ENCODE measurements at regions not wholly inside any gene's neighbourhood (a gene's known extent, or its start where the extent isn't known, plus 50 kb on each side); places are given as distances from the start of the nearest gene placed in this dataset.

- 88% methylated on average over 3 of the region's 3 CpGs; no CpG with 5 or more reads in 1 of the 2 experiments for WGBS, 2 experiments (ENCODE audit: extremely low coverage in 1 of 2, insufficient coverage in 1 of 2, insufficient read length in 1 of 2, insufficient replicate concordance in 2 of 2, low coverage in 1 of 2, low lambda C conversion rate in 2 of 2, missing lambda C conversion rate in 1 of 2)
- Histone ChIP-seq H3K9ac (replicated peaks in 1 of 4; ENCODE audit: extremely low read depth in 1 of 4, low read depth in 3 of 4, low read length in 3 of 4) (no peak overlapping the region), H4K5ac (ENCODE audit: insufficient read length, low read depth, low read length) (no peak overlapping the region), H3K4me1 (replicated peaks in 1 of 4; ENCODE audit: control insufficient read depth in 3 of 4, insufficient read depth in 4 of 4, low read length in 3 of 4) (no peaks in the 10 kb centered on the region), H4K91ac (replicated peaks; ENCODE audit: insufficient read length, low read length) (no peak overlapping the region), H3K27ac (ENCODE audit: low read depth, low read length) (no peak overlapping the region), H3K18ac (ENCODE audit: extremely low read depth, low read length) (no peak overlapping the region), H3K23ac (ENCODE audit: insufficient read length) (no peak overlapping the region), H3K9me3 (ENCODE audit: insufficient read depth in 2 of 2, low read depth in 1 of 2, low read length in 1 of 2) (peaks cover 0 to 2% of the 10 kb centered on the region in 2 experiments; a peak in 2 of 4 replicates), H3K4me3 (ENCODE audit: extremely low read depth in 1 of 4, insufficient read depth in 2 of 4, low read depth in 3 of 4, low read length in 4 of 4) (no peak overlapping the region), H3K14ac (ENCODE audit: insufficient read length) (no peak overlapping the region), H2BK120ac (replicated peaks; ENCODE audit: low read depth, low read length) (no peak overlapping the region), H2BK5ac (ENCODE audit: low read depth, low read length) (no peak overlapping the region), H3K4ac (replicated peaks; ENCODE audit: insufficient read length, low read depth, low read length) (no peak overlapping the region), H3K36me3 (ENCODE audit: control insufficient read depth in 2 of 4, insufficient read depth in 4 of 4, low read length in 3 of 4) (no peaks in the 10 kb centered on the region), H3K79me1 (ENCODE audit: low read depth, low read length) (no peaks in the 10 kb centered on the region), H2BK20ac (ENCODE audit: low read length) (no peak overlapping the region), H3K4me2 (ENCODE audit: insufficient read depth in 1 of 2, low read depth in 2 of 2, low read length in 2 of 2) (no peak overlapping the region), H3K27me3 (replicated peaks in 1 of 4; ENCODE audit: control insufficient read depth in 3 of 4, extremely low read depth in 1 of 4, insufficient read depth in 3 of 4, low read length in 3 of 4) (no peaks in the 10 kb centered on the region), H3K23me2 (ENCODE audit: low read depth, low read length) (no peaks in the 10 kb centered on the region), H2AFZ (ENCODE audit: low read length) (no peak overlapping the region), H2BK12ac (ENCODE audit: low read depth, low read length) (no peak overlapping the region), H2BK15ac (ENCODE audit: low read length) (no peak overlapping the region), H3K79me2 (ENCODE audit: control insufficient read depth in 1 of 2, insufficient read depth in 2 of 2, low read length in 2 of 2) (no peaks in the 10 kb centered on the region), H4K8ac (ENCODE audit: extremely low read depth, insufficient read depth, low read length) (no peak overlapping the region), H2AK5ac (ENCODE audit: low read depth, low read length) (no peak overlapping the region), H3K56ac (replicated peaks; ENCODE audit: insufficient read length, low read depth, low read length) (no peak overlapping the region), H4K20me1 (replicated peaks in 1 of 2; ENCODE audit: control insufficient read depth in 1 of 2, insufficient read depth in 2 of 2, low read length in 2 of 2) (no peaks in the 10 kb centered on the region)
- DNase-seq (ENCODE audit: low read depth in 1 of 2, low spot score in 2 of 2) (no peak), FAIRE-seq (no peak)
- ChIA-PET CTCF (ENCODE audit: partially characterized antibody) (interaction anchor here (0.7 to 1.0 kb wide), 3 partner anchors 8 to 590 kb away, joined by 3 read pairs; no protein-coding TSS in a partner anchor), POLR2A (ENCODE audit: partially characterized antibody) (no interaction called here)
- TF ChIP-seq POU5F1 (IDR thresholded peaks at IDR 0.05; ENCODE audit: low read depth, low read length) (no peak), TAF1 (IDR thresholded peaks at IDR 0.05; ENCODE audit: low read depth, low read length) (no peak), CHD2 (IDR thresholded peaks at IDR 0.05; ENCODE audit: low read length) (no peak), RFX5 (IDR thresholded peaks at IDR 0.05; ENCODE audit: borderline replicate concordance, low read depth, low read length) (no peak), SRF (IDR thresholded peaks at IDR 0.05; ENCODE audit: low read depth, low read length) (no peak), CEBPB (IDR thresholded peaks at IDR 0.05; ENCODE audit: low read depth, low read length) (no peak), RNF2 (IDR thresholded peaks at IDR 0.05; ENCODE audit: borderline replicate concordance, low read depth, low read length, missing control alignments, poor library complexity, severe bottlenecking) (no peak), MAX (IDR thresholded peaks at IDR 0.05) (no peak), JUND (IDR thresholded peaks at IDR 0.05; ENCODE audit: low read length) (no peak), SP2 (IDR thresholded peaks at IDR 0.05; ENCODE audit: low read length) (no peak), YY1 (IDR thresholded peaks at IDR 0.05; ENCODE audit: low read depth, low read length) (no peak), POLR2A (IDR thresholded peaks at IDR 0.05; ENCODE audit: control extremely low read depth in 1 of 2, low read depth in 2 of 2, low read length in 2 of 2) (no peak), JUN (IDR thresholded peaks at IDR 0.05; ENCODE audit: low read depth, low read length) (no peak), BCL11A (IDR thresholded peaks at IDR 0.05; ENCODE audit: low read depth in 2 of 2, low read length in 2 of 2) (no peak), CTBP2 (IDR thresholded peaks at IDR 0.05; ENCODE audit: borderline replicate concordance, insufficient read depth, insufficient read length, low read length) (no peak), RAD21 (IDR thresholded peaks at IDR 0.05 in 1 of 2, conservative IDR thresholded peaks at IDR 0.05 in 1 of 2; ENCODE audit: low read depth in 2 of 2, low read length in 2 of 2) (no peak)
Observed at GRCh38 chr5:9692576-9692975, 62.4 kb upstream of the TAS2R1 start.
